Right ventricle myocardium superior (tissue), 1 donor: ENCODE measurements at regions not wholly inside any gene's neighbourhood (a gene's known extent, or its start where the extent isn't known, plus 50 kb on each side); places are given as distances from the start of the nearest gene placed in this dataset.

ENCODE experiments used
- ATAC-seq: fragments of 200-7000 bp; cut with Tn5 transposase; one replicate; pipeline ENCODE4 v1.9.1; 2020; ENCODE audit warnings: mild to moderate bottlenecking; ENCODE audit not compliant: poor library complexity
- DNase-seq: peaks from one replicate; pipeline ENCODE4 v3.0.0-alpha.2; 2020
- intact Hi-C: fragments of 100-400 bp; cut with DNase I; formaldehyde crosslinking; loops from one replicate; pipeline ENCODE4 v1.11.2; 2022
- donor health status: DM: no; HTN: yes; CAD: no; lungs with severe emphysema.

GRCh38 chr9:113798062-113799030, 77.8 kb upstream of the ZNF618 start:
- no peak for ATAC-seq
- intact Hi-C loops: no loop called here
- DNase-seq: no peak

- ATAC-seq: no peak
- intact Hi-C loops: no loop called here
- no peak for DNase-seq
Observed at GRCh38 chr9:113800276-113800675, 75.8 kb upstream of the ZNF618 start.

GRCh38 chr9:113803811-113804589, 72.1 kb upstream of the ZNF618 start:
- intact Hi-C loops: no loop called here
- ATAC-seq (no peak), DNase-seq (no peak)

DNA sequence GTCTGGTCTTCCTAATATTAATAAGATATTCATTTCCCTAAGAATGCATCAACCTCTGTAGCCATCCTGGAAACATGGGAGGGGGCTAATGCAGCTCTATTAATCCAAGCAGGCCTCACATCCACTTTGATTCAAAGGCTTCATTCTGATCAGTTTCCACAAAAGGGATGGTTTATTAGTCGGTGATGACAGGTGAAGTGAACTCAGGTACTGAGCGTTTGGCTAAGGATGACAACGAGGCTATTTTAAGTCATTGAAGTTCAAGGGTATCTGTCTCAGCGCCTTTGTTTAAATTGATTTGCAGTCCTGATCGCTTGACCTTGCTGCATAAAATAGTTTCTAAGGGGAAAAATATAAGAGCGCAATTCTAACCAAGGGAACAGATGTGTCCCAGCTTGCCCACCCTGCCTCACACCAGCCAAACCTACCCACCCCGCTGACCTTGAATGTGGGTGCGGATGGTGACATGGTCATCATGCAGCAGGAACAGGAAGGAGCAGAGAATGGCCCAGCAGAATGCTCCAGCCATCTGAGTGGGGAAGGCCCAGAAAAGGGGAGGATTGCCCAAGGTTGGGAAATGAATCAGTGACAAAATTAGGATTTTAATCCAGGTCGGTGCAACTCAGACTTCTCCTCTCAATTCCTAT, 70.5 kb upstream of the ZNF618 start:
- DNase-seq: no peak
- intact Hi-C loops: loop anchor here (2.0 kb wide), 1 partner anchor 225 kb away; no protein-coding TSS in a partner anchor
- no peak for ATAC-seq

DNA sequence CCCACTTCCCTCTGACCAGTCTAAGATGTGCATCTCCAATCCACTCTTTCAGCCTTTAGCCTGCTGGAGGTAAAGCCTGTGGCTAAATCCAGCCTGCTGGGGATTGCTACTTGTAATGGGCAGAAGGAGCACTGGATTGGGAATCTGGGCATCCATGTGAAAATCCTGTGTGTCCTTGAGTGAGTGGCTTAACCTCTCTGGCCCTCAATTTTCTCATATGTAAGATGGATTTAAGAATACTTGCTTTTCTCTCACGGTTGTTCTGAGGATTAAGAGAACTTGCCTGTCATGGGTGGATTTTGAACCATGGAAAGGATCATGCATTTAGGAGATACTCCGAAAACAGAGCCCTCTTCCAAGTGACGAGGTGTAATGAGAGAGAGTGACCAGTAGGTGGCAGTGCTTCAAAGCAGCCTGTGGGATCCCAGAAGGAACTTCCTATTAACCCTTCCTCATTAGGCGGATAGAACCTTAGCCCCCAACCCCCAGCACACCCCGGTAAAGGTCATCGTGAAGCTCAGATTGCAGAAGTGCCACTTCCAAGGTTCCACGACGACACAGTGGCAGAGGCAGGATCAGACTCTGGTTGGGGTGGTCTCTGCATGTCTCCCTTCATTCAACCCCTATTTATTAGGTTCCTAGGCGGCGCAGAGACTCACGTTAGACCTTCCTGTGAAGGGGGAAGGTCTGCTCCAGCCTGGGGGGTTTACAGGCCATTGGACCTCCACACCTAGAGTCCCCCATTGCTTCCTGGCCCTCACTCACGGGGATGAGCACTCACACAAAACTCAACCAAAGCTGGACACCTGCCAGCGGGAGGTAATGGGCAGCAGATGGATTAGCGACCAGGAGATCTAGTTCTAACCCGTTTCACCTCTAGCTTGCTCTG, 68.7 kb upstream of the ZNF618 start:
- peak; percentile 88 for ATAC-seq
- DNase-seq: no peak
- intact Hi-C loops: loop anchor here (2.0 kb wide), 1 partner anchor 223 kb away; no protein-coding TSS in a partner anchor

GRCh38 chr9:113808391-113809358, 67.4 kb upstream of the ZNF618 start:
- peak; percentile 50 for DNase-seq
- intact Hi-C loops: no loop called here

GRCh38 chr9:113817171-113817570, 58.9 kb upstream of the ZNF618 start:
- ATAC-seq (no peak), DNase-seq (no peak)
- intact Hi-C loops: no loop called here

More at GRCh38 chr9:113808391-113809358, 67.4 kb upstream of the ZNF618 start:
- ATAC-seq: peak; percentile 81

- intact Hi-C loops: no loop called here
- ATAC-seq (no peak), DNase-seq (no peak)
Observed at GRCh38 chr9:113818391-113818790, 57.7 kb upstream of the ZNF618 start.

DNA sequence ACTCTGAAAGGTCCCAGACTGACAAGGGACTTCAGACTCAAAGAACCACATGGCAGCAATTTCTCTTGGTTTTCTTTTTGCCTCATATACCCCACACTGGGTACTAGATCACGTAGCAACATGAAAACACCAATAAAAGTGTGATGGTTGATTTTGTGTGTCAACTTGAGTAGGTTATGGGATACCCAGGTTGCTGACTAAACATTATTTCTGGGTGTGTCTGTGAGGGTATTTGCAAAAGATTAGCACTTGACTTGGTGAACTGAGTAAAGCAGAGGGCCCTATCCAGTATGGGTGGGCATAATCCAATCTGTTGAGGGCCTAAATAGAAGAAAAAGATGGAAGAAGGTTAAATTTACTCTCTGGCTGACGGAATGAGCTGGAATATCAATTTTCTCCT, 53.8 kb upstream of the ZNF618 start:
- DNase-seq: no peak
- intact Hi-C loops: no loop called here
- no peak for ATAC-seq

GRCh38 chr9:113823421-113823820, 52.7 kb upstream of the ZNF618 start:
- ATAC-seq: no peak
- no peak for DNase-seq
- intact Hi-C loops: no loop called here
